SK-N-SH treated with all-trans-retinoic acid at 6 μM for 48 hours (cell line): ENCODE measurements at regions not wholly inside any gene's neighbourhood (a gene's known extent, or its start where the extent isn't known, plus 50 kb on each side); places are given as distances from the start of the nearest gene placed in this dataset.

ENCODE experiments used
- ATAC-seq: fragments of 200-7000 bp; cut with Tn5 transposase; 3 replicates; pipeline ENCODE4 v1.9.1; 2020; ENCODE audit warnings: mild to moderate bottlenecking, moderate library complexity
- ARNTL ChIP-seq: fragments of 450-650 bp; formaldehyde crosslinking; IDR thresholded peaks from 2 replicates; pipeline ENCODE4 v1.5.0; 2020; ENCODE audit warnings: low read depth, mild to moderate bottlenecking, moderate library complexity, borderline replicate concordance
- BACH2 ChIP-seq: fragments of 250-450 bp; sonication (Bioruptor Pico); IDR thresholded peaks from 2 replicates; pipeline ENCODE4 v1.9.0; 2021; ENCODE audit warnings: mild to moderate bottlenecking, borderline replicate concordance
- CREB5 ChIP-seq: fragments of 250-450 bp; sonication (Bioruptor Pico); IDR thresholded peaks from 2 replicates; pipeline ENCODE4 v1.5.1; 2020; ENCODE audit warnings: low read depth, mild to moderate bottlenecking, moderate library complexity
- CSDC2 ChIP-seq: fragments of 250-450 bp; sonication (Bioruptor Pico); IDR thresholded peaks from 2 replicates; pipeline ENCODE4 v1.5.0; 2020; ENCODE audit warnings: mild to moderate bottlenecking, moderate library complexity
- CSRNP3 ChIP-seq: fragments of 250-450 bp; sonication (Bioruptor Pico); IDR thresholded peaks from 2 replicates; pipeline ENCODE4 v1.5.1; 2021; ENCODE audit warnings: mild to moderate bottlenecking, moderate library complexity
- GLIS3 ChIP-seq: fragments of 250-450 bp; sonication (Bioruptor Pico); IDR thresholded peaks from 2 replicates; pipeline ENCODE4 v1.5.0; 2020; ENCODE audit warnings: mild to moderate bottlenecking, moderate library complexity
- ISL1 ChIP-seq: fragments of 250-450 bp; sonication (Bioruptor Pico); IDR thresholded peaks from 2 replicates; pipeline ENCODE4 v2.1.2; 2022; ENCODE audit warnings: mild to moderate bottlenecking, moderate library complexity
- OSR1 ChIP-seq: fragments of 250-450 bp; sonication (Bioruptor Pico); IDR thresholded peaks from 2 replicates; pipeline ENCODE4 v1.8.0; 2022; ENCODE audit warnings: moderate library complexity, mild to moderate bottlenecking, inconsistent platforms
- PATZ1 ChIP-seq: fragments of 250-450 bp; sonication (Bioruptor Pico); IDR thresholded peaks from 2 replicates; pipeline ENCODE4 v1.8.0; 2020; ENCODE audit warnings: mild to moderate bottlenecking, moderate library complexity, borderline replicate concordance
- POU6F1 ChIP-seq: fragments of 250-450 bp; sonication (Bioruptor Pico); IDR thresholded peaks from 2 replicates; pipeline ENCODE4 v1.8.0; 2021; ENCODE audit warnings: low read depth, mild to moderate bottlenecking, moderate library complexity, borderline replicate concordance
- PPARA ChIP-seq: fragments of 250-450 bp; sonication (Bioruptor Pico); IDR thresholded peaks from 2 replicates; pipeline ENCODE4 v1.5.0; 2020; ENCODE audit warnings: mild to moderate bottlenecking, borderline replicate concordance
- RARB ChIP-seq: fragments of 250-450 bp; sonication (Bioruptor Pico); IDR thresholded peaks from 2 replicates; pipeline ENCODE4 v1.8.0; 2021; ENCODE audit warnings: mild to moderate bottlenecking, moderate library complexity
- SNAI2 ChIP-seq: fragments of 250-450 bp; sonication (Bioruptor Pico); IDR thresholded peaks from 2 replicates; pipeline ENCODE4 v1.5.0; 2020; ENCODE audit warnings: mild to moderate bottlenecking, moderate library complexity
- TCF4 ChIP-seq: fragments of 250-450 bp; sonication (Bioruptor Pico); IDR thresholded peaks from 2 replicates; pipeline ENCODE4 v1.8.0; 2021; ENCODE audit warnings: mild to moderate bottlenecking, moderate library complexity, borderline replicate concordance
- TSHZ2 ChIP-seq: fragments of 250-450 bp; sonication (Bioruptor Pico); IDR thresholded peaks from 2 replicates; pipeline ENCODE4 v1.5.0; 2020; ENCODE audit warnings: mild to moderate bottlenecking, moderate library complexity
- ZC3H10 ChIP-seq: fragments of 250-450 bp; sonication (Bioruptor Pico); IDR thresholded peaks from 2 replicates; pipeline ENCODE4 v1.5.1; 2021; ENCODE audit warnings: mild to moderate bottlenecking, moderate library complexity
- ZFP3 ChIP-seq: fragments of 250-450 bp; sonication (Bioruptor Pico); IDR thresholded peaks from 2 replicates; pipeline ENCODE4 v1.5.0; 2020; ENCODE audit warnings: mild to moderate bottlenecking, moderate library complexity
- ZFP30 ChIP-seq: fragments of 450-650 bp; formaldehyde crosslinking; IDR thresholded peaks from 2 replicates; pipeline ENCODE4 v1.5.0; 2022; ENCODE audit warnings: mild to moderate bottlenecking, moderate library complexity
- ZNF565 ChIP-seq: fragments of 450-650 bp; formaldehyde crosslinking; conservative IDR thresholded peaks from 2 replicates; pipeline ENCODE4 v1.5.0; 2020; ENCODE audit warnings: low read depth, mild to moderate bottlenecking, moderate library complexity
- ZNF70 ChIP-seq: fragments of 450-650 bp; formaldehyde crosslinking; IDR thresholded peaks from 2 replicates; pipeline ENCODE4 v1.5.0; 2020; ENCODE audit warnings: mild to moderate bottlenecking, moderate library complexity
- ZNF8 ChIP-seq: fragments of 450-650 bp; formaldehyde crosslinking; IDR thresholded peaks from 2 replicates; pipeline ENCODE4 v1.5.0; 2020; ENCODE audit warnings: mild to moderate bottlenecking, moderate library complexity

GRCh38 chr5:126166368-126166767 is 256.8 kb upstream of the GRAMD2B start:
- no peak for ATAC-seq

GRCh38 chr5:126168785-126169184 is 254.4 kb upstream of the GRAMD2B start:
- TF ChIP-seq OSR1 (no peak), ZNF70 (CRISPR knock-in tag) (no peak), GLIS3 (CRISPR knock-in tag) (no peak), PATZ1 (CRISPR knock-in tag) (no peak), ISL1 (CRISPR knock-in tag) (no peak), PPARA (no peak), TSHZ2 (no peak), ZFP3 (CRISPR knock-in tag) (no peak), ZFP30 (CRISPR knock-in tag) (no peak), RARB (CRISPR knock-in tag) (no peak), TCF4 (CRISPR knock-in tag) (no peak), BACH2 (CRISPR knock-in tag) (no peak), SNAI2 (CRISPR knock-in tag) (no peak), ZNF8 (CRISPR knock-in tag) (no peak), ZNF565 (CRISPR knock-in tag) (no peak), CSRNP3 (CRISPR knock-in tag) (no peak)
- TF ChIP-seq, all 23 proteins: peak for 0
- ATAC-seq: no peak

More at GRCh38 chr5:126166368-126166767, 256.8 kb upstream of the GRAMD2B start:
- TF ChIP-seq ARNTL (CRISPR knock-in tag): no peak
- no peak for TF ChIP-seq CREB5

- no peak for TF ChIP-seq OSR1
- no peak for TF ChIP-seq SNAI2 (CRISPR knock-in tag)
- no peak for TF ChIP-seq ZFP30 (CRISPR knock-in tag)
- TF ChIP-seq TCF4 (CRISPR knock-in tag): no peak
- TF ChIP-seq CSDC2 (CRISPR knock-in tag): no peak
- no peak for TF ChIP-seq POU6F1 (CRISPR knock-in tag)
- TF ChIP-seq ZNF565 (CRISPR knock-in tag): no peak
- TF ChIP-seq ZC3H10 (CRISPR knock-in tag): no peak
- TF ChIP-seq PPARA: no peak
- no peak for TF ChIP-seq ZFP3 (CRISPR knock-in tag)
- no peak for TF ChIP-seq ZNF8 (CRISPR knock-in tag)
- no peak for TF ChIP-seq ARNTL (CRISPR knock-in tag)
- TF ChIP-seq CSRNP3 (CRISPR knock-in tag): no peak
- TF ChIP-seq ZNF70 (CRISPR knock-in tag): no peak
- TF ChIP-seq ISL1 (CRISPR knock-in tag): no peak
- TF ChIP-seq TSHZ2: no peak
- no peak for ATAC-seq
Observed at GRCh38 chr5:126171916-126172315, 251.3 kb upstream of the GRAMD2B start.
